Peyer's patch (tissue), 4 donors: ENCODE measurements at regions not wholly inside any gene's neighbourhood (a gene's known extent, or its start where the extent isn't known, plus 50 kb on each side); places are given as distances from the start of the nearest gene placed in this dataset.

Experiments used
- DNase-seq, 3 donors: peaks; one replicate each; pipeline ENCODE4 v3.0.0-alpha.2; 2017 to 2019
- H3K27ac ChIP-seq, 4 donors: fragments of 200-600 bp; sonication (generic); one replicate each; pipeline ENCODE4 v1.5.1; 2016 to 2019
- H3K27me3 ChIP-seq, 2 donors: fragments of 200-600 bp; sonication (generic); one replicate each; pipeline ENCODE4 v1.5.1; 2019
- H3K36me3 ChIP-seq, 3 donors: fragments of 200-600 bp; sonication (generic); one replicate each; pipeline ENCODE4 v1.5.1; 2016 to 2019
- H3K4me1 ChIP-seq, 4 donors: fragments of 200-600 bp; sonication (generic); one replicate each; pipeline ENCODE4 v1.5.1; 2016 to 2019
- H3K4me3 ChIP-seq, 4 donors: fragments of 200-600 bp; sonication (generic); 1 replicate in 3 of 4; 2 replicates in 1 of 4; pipeline ENCODE4 v1.5.1; 2016 to 2019; ENCODE audit warnings: mild to moderate bottlenecking in 1 of 4
- H3K9me3 ChIP-seq, 4 donors: fragments of 200-600 bp; sonication (generic); one replicate each; pipeline ENCODE4 v1.5.1; 2016 to 2019; ENCODE audit warnings: mild to moderate bottlenecking in 1 of 4
- CTCF ChIP-seq, 6 experiments: fragments of 450-650 bp in 4 of 6; fragments of 200-600 bp in 2 of 6; sonication (generic) in 1 of 6; IDR thresholded peaks; one replicate each; pipeline ENCODE4 v1.5.1; 2017 to 2019; ENCODE audit warnings: antibody characterized with exemption in 6 of 6, mild to moderate bottlenecking in 3 of 6, moderate library complexity in 1 of 6
- POLR2A ChIP-seq, 2 donors: fragments of 450-650 bp; IDR thresholded peaks; one replicate each; pipeline ENCODE4 v1.5.1; 2017; ENCODE audit warnings: antibody characterized with exemption in 2 of 2, mild to moderate bottlenecking in 2 of 2, moderate library complexity in 2 of 2

GRCh38 chr3:154953538-154953937 is 126.6 kb upstream of the MME start:
- H3K27me3 ChIP-seq, result no peaks in the 10 kb centered on the region
- H3K4me3 ChIP-seq, result no peak overlapping the region
- no peak for DNase-seq
- TF ChIP-seq POLR2A (IDR thresholded peaks at IDR 0.05) (no peak), CTCF (IDR thresholded peaks at IDR 0.05) (no peak)
- H3K27ac ChIP-seq, result no peak overlapping the region
- no peaks in the 10 kb centered on the region for H3K4me1 ChIP-seq
- no peaks in the 10 kb centered on the region for H3K9me3 ChIP-seq
- H3K36me3 ChIP-seq, result no peaks in the 10 kb centered on the region

- no peaks in the 10 kb centered on the region for H3K27me3 ChIP-seq
Measured at GRCh38 chr3:154952553-154952952, 127.6 kb upstream of the MME start.

DNA sequence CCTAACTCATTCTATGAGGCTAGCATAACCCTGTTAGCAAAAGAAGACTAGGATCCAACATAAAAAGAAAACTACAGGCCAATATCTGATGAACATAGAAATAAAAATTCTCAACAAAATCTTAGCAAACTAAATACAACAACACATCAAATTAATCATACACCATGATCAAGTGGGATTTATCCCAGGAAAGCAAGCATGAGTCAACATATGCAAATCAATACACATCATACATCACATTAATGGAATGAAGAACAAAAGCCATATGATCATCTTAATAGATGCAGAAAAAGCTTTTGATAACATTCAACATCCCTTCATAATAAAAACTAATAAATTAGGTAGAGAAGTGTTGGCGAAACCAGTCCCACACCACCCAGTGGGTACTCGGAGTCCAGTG is 136.1 kb upstream of the MME start:
- Histone ChIP-seq H3K4me1 (no peaks in the 10 kb centered on the region), H3K36me3 (no peaks in the 10 kb centered on the region), H3K27me3 (no peaks in the 10 kb centered on the region), H3K9me3 (no peaks in the 10 kb centered on the region), H3K4me3 (no peak overlapping the region), H3K27ac (no peak overlapping the region)
- no peak for DNase-seq
- TF ChIP-seq POLR2A (IDR thresholded peaks at IDR 0.05) (no peak), CTCF (IDR thresholded peaks at IDR 0.05) (no peak)

More at GRCh38 chr3:154952553-154952952, 127.6 kb upstream of the MME start:
- no peak for TF ChIP-seq POLR2A (IDR thresholded peaks at IDR 0.05)
- no peak for TF ChIP-seq CTCF (IDR thresholded peaks at IDR 0.05)
- no peak for DNase-seq
- H3K36me3 ChIP-seq, result no peaks in the 10 kb centered on the region
- no peaks in the 10 kb centered on the region for H3K9me3 ChIP-seq
- H3K4me1 ChIP-seq, result no peaks in the 10 kb centered on the region
- H3K27ac ChIP-seq, result no peak overlapping the region
- H3K4me3 ChIP-seq, result no peak overlapping the region

DNA sequence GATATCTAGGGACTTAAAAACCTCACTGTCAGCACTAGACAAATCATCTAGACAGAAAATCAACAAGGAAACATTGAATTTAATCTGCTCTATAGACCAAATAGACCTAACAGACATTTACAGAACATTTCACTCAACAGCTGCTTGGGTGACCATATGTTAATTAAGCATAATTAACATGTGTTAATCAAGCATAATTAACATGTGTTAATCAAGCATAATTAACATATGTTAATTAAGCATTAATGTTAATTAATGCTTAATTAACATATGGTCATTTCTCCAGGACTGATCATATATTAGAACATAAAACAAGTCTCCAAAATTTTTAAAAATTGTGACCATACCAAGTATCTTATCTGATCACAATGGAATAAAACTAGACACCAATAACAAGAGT is 137.3 kb upstream of the MME start:
- Histone ChIP-seq H3K27ac (no peak overlapping the region), H3K4me3 (no peak overlapping the region), H3K4me1 (no peaks in the 10 kb centered on the region), H3K36me3 (no peaks in the 10 kb centered on the region), H3K9me3 (no peaks in the 10 kb centered on the region), H3K27me3 (no peaks in the 10 kb centered on the region)
- DNase-seq, result no peak
- TF ChIP-seq POLR2A (IDR thresholded peaks at IDR 0.05) (no peak), CTCF (IDR thresholded peaks at IDR 0.05) (no peak)

DNA sequence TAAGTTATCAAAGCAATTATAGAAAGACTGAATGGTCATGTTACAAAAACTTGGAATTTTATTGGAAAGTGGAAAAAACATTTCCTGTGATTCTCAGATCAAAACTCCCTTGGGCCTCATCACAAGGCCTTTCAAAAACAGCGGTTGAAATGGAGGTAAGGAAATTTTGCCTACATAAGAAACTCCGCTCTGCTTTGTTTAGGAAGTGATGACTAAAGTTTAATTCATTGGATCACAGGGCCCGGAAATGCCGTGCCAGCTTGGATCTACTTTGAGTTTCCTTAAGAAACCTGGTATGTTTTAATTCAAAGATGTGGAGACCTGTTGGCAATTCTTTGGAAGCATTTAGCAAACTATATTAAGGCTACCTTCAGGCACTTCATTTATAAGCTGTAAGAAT is 143.9 kb upstream of the MME start:
- no peaks in the 10 kb centered on the region for H3K9me3 ChIP-seq
- no peak overlapping the region for H3K27ac ChIP-seq
- H3K4me3 ChIP-seq, result no peak overlapping the region
- H3K4me1 ChIP-seq, result no peaks in the 10 kb centered on the region
- H3K27me3 ChIP-seq, result no peaks in the 10 kb centered on the region
- H3K36me3 ChIP-seq, result no peaks in the 10 kb centered on the region
- no peak for DNase-seq
- TF ChIP-seq POLR2A (IDR thresholded peaks at IDR 0.05) (no peak), CTCF (IDR thresholded peaks at IDR 0.05) (no peak)

DNA sequence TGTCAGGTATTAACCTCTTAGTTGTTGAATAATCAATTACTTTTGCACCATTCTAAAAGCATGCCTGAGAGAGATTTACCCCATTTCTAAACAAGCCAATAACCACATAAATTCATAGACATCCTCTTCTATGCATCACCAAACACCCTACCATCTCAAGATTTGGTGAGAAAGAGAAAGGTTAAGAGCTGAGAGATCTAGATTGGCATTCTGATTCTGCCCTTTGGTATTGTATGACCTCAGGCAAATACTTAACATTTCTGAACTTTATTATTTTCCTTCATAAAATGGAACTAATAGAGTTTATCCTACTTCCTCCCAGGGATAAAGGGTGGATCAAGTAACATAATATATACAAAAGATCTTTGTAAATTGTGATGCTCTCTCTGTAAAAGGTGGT is 146.5 kb upstream of the MME start:
- H3K4me3 ChIP-seq, result no peak overlapping the region
- H3K27ac ChIP-seq, result no peak overlapping the region
- H3K36me3 ChIP-seq, result no peaks in the 10 kb centered on the region
- TF ChIP-seq POLR2A (IDR thresholded peaks at IDR 0.05) (no peak), CTCF (IDR thresholded peaks at IDR 0.05) (no peak)
- DNase-seq, result no peak
- H3K4me1 ChIP-seq, result no peaks in the 10 kb centered on the region
- no peaks in the 10 kb centered on the region for H3K27me3 ChIP-seq
- H3K9me3 ChIP-seq, result no peaks in the 10 kb centered on the region
